PC-3 (cell line): ENCODE measurements at regions not wholly inside any gene's neighbourhood (a gene's known extent, or its start where the extent isn't known, plus 50 kb on each side); places are given as distances from the start of the nearest gene placed in this dataset.

Experiments used
- ATAC-seq: fragments of 200-7000 bp; cut with Tn5 transposase; 2 replicates; pipeline ENCODE4 v1.9.1; 2020; ENCODE audit warnings: mild to moderate bottlenecking, moderate library complexity
- BruUV-seq: library from RNA; stranded (reverse); fragments of 400-500 nt; replicated peaks from 2 replicates; lab custom pipeline; 2021; lab: Mats Ljungman, UMichigan
- CTCF ChIA-PET: fragments of 300-600 bp; sonication (Branson Sonifier 250); formaldehyde crosslinking; loops from one replicate; lab custom pipeline; 2022; ENCODE audit warnings: antibody characterized with exemption; lab: Charles Lee
- POLR2A ChIA-PET: fragments of 300-600 bp; sonication (Branson Sonifier 250); formaldehyde crosslinking; loops from one replicate; lab custom pipeline; 2022; ENCODE audit warnings: antibody characterized with exemption; ENCODE audit not compliant: unreplicated experiment; lab: Charles Lee
- DNase-seq: peaks from one replicate; pipeline ENCODE4 v3.0.0-alpha.2; 2015
- H2AFZ ChIP-seq: fragments of 300-600 bp; sonication (generic); 2 replicates; pipeline ENCODE4 v1.6.0; 2016; ENCODE audit warnings: antibody characterized with exemption, low read length
- H3F3A ChIP-seq: fragments of 300-600 bp; sonication (generic); one replicate; pipeline ENCODE4 v1.6.0; 2017; ENCODE audit warnings: antibody characterized with exemption, low read length, control low read depth, mild to moderate bottlenecking; ENCODE audit not compliant: unreplicated experiment
- H3K27ac ChIP-seq: fragments of 300-600 bp; sonication (generic); 2 replicates; pipeline ENCODE4 v1.5.1; 2016; ENCODE audit warnings: mild to moderate bottlenecking, low read length
- H3K27me3 ChIP-seq: fragments of 300-600 bp; sonication (generic); 2 replicates; pipeline ENCODE4 v1.6.1; 2016; ENCODE audit warnings: low read length, mixed read lengths
- H3K36me3 ChIP-seq: fragments of 300-600 bp; sonication (generic); 2 replicates; pipeline ENCODE4 v1.6.1; 2016; ENCODE audit warnings: low read depth, mixed run types, low read length, mixed read lengths
- H3K4me1 ChIP-seq: fragments of 300-600 bp; sonication (generic); 2 replicates; pipeline ENCODE4 v1.5.1; 2016; ENCODE audit warnings: low read length; ENCODE audit not compliant: insufficient read depth
- H3K4me2 ChIP-seq: fragments of 300-600 bp; sonication (generic); 2 replicates; pipeline ENCODE4 v1.6.0; 2016; ENCODE audit warnings: low read length
- H3K4me3 ChIP-seq: fragments of 300-600 bp; sonication (generic); 2 replicates; pipeline ENCODE4 v1.5.1; 2016; ENCODE audit warnings: mild to moderate bottlenecking, low read length, mixed read lengths
- H3K79me2 ChIP-seq: fragments of 300-600 bp; sonication (generic); 2 replicates; pipeline ENCODE4 v1.6.1; 2017; ENCODE audit warnings: low read length, mixed read lengths
- H3K9ac ChIP-seq: fragments of 300-600 bp; sonication (generic); 2 replicates; pipeline ENCODE4 v1.6.0; 2016; ENCODE audit warnings: mild to moderate bottlenecking, low read length
- H3K9me2 ChIP-seq: fragments of 300-600 bp; sonication (generic); replicated peaks from 2 replicates; pipeline ENCODE4 v1.6.1; 2016; ENCODE audit warnings: mixed run types, low read length, mixed read lengths
- H3K9me3 ChIP-seq: fragments of 300-600 bp; sonication (generic); 2 replicates; pipeline ENCODE4 v1.6.1; 2016; ENCODE audit warnings: low read length, mixed read lengths
- H4K20me1 ChIP-seq: fragments of 300-600 bp; sonication (generic); 2 replicates; pipeline ENCODE4 v1.6.1; 2016; ENCODE audit warnings: low read length, mixed read lengths
- EZH2 ChIP-seq: fragments of 300-600 bp; sonication (generic); IDR thresholded peaks from one replicate; pipeline ENCODE4 v1.6.1; 2017; ENCODE audit warnings: antibody characterized with exemption, mild to moderate bottlenecking, low read length; ENCODE audit not compliant: unreplicated experiment
- EZH2phosphoT487 ChIP-seq: fragments of 300-600 bp; sonication (generic); IDR thresholded peaks from 2 replicates; pipeline ENCODE4 v1.6.1; 2018; ENCODE audit warnings: mild to moderate bottlenecking, antibody characterized with exemption, low read length, borderline replicate concordance
- intact Hi-C: fragments of 100-400 bp; cut with micrococcal nuclease; formaldehyde crosslinking; loops from 2 replicates; pipeline ENCODE4 v1.9.0; 2023
- TF ChIP-seq, protein P1 (sequence below): fragments of 300-600 bp; sonication (generic); conservative IDR thresholded peaks from 2 replicates; pipeline ENCODE4 v1.5.1; 2017; ENCODE audit warnings: antibody characterized with exemption, low read depth, mild to moderate bottlenecking, low read length

DNA sequence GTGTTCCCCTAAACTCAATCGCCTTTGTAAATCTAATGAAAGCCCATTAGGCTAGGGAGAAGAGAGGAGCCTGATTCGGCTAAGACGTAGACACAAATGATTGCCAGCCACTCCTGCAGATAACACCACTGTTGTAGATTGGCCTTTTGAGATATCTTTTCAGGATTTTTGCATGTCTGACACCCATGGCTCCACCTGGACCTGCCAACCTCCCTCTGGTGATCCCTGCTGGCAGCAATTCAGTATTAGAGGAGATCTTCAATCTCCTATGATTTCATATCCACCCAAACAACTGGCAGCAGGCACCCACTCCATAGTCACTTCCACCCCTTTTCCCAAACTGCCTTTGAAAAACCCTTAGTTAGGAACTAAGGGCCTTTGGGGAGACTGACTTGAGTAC is 191.9 kb upstream of the UBL3 start:
- H4K20me1 ChIP-seq, result no peaks in the 10 kb centered on the region
- H3K4me2 ChIP-seq, result no peak overlapping the region
- BruUV-seq, result no TSS peak
- H3K9me3 ChIP-seq, result no peaks in the 10 kb centered on the region
- H3K4me3 ChIP-seq, result no peak overlapping the region
- H3K9ac ChIP-seq, result no peak overlapping the region
- no peaks in the 10 kb centered on the region for H3K36me3 ChIP-seq
- no peaks in the 10 kb centered on the region for H3K27me3 ChIP-seq
- no peak for ATAC-seq
- TF ChIP-seq EZH2phosphoT487 (no peak), EZH2 (no peak)
- TF ChIP-seq, protein P1, sequence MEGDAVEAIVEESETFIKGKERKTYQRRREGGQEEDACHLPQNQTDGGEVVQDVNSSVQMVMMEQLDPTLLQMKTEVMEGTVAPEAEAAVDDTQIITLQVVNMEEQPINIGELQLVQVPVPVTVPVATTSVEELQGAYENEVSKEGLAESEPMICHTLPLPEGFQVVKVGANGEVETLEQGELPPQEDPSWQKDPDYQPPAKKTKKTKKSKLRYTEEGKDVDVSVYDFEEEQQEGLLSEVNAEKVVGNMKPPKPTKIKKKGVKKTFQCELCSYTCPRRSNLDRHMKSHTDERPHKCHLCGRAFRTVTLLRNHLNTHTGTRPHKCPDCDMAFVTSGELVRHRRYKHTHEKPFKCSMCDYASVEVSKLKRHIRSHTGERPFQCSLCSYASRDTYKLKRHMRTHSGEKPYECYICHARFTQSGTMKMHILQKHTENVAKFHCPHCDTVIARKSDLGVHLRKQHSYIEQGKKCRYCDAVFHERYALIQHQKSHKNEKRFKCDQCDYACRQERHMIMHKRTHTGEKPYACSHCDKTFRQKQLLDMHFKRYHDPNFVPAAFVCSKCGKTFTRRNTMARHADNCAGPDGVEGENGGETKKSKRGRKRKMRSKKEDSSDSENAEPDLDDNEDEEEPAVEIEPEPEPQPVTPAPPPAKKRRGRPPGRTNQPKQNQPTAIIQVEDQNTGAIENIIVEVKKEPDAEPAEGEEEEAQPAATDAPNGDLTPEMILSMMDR, result no peak
- H3K79me2 ChIP-seq, result no peaks in the 10 kb centered on the region
- no peak for DNase-seq
- peaks cover 5% of the 10 kb centered on the region; the same call in 1 of the 2 replicates for H3K4me1 ChIP-seq
- no peak overlapping the region for H3K27ac ChIP-seq
- intact Hi-C loops, result no loop called here
- CTCF ChIA-PET, result no interaction called here
- H2AFZ ChIP-seq, result no peak overlapping the region
- POLR2A ChIA-PET, result no interaction called here
- no peaks in the 10 kb centered on the region for H3F3A ChIP-seq
- H3K9me2 ChIP-seq, result no peaks in the 10 kb centered on the region

DNA sequence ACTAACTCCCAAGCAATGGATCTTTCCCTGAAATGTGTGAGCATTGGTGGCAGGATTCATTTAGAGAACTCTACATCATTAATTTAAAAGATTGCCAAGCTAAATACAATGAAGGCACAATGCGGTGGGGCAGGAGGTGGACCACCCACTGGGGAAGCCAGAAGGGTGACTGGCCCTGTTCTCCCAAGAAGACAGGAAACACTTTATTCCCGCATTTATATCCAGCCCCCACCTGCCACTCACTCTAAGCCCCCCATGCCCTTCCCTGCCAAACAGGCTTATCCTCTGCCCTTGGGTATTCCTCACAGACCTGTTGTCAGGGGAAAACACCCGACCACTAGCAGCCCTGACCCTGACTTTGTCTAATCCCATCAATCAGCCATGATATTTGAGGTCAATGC is 189.1 kb upstream of the UBL3 start:
- POLR2A ChIA-PET, result no interaction called here
- ATAC-seq (no peak), DNase-seq (no peak)
- TF ChIP-seq, protein P1, result no peak
- no peak for TF ChIP-seq EZH2phosphoT487
- no peak for TF ChIP-seq EZH2
- no peaks in the 10 kb centered on the region for H3K9me2 ChIP-seq
- no peaks in the 10 kb centered on the region for H3F3A ChIP-seq
- CTCF ChIA-PET, result no interaction called here
- H3K27me3 ChIP-seq, result no peaks in the 10 kb centered on the region
- H3K9ac ChIP-seq, result no peak overlapping the region
- no peak overlapping the region for H3K4me3 ChIP-seq
- no peaks in the 10 kb centered on the region for H3K9me3 ChIP-seq
- H3K4me2 ChIP-seq, result no peak overlapping the region
- H3K4me1 ChIP-seq, result no peaks in the 10 kb centered on the region
- H2AFZ ChIP-seq, result no peak overlapping the region
- no peak overlapping the region for H3K27ac ChIP-seq
- no peaks in the 10 kb centered on the region for H3K79me2 ChIP-seq
- intact Hi-C loops, result no loop called here
- no peaks in the 10 kb centered on the region for H4K20me1 ChIP-seq
- no peaks in the 10 kb centered on the region for H3K36me3 ChIP-seq
- BruUV-seq, result no TSS peak

DNA sequence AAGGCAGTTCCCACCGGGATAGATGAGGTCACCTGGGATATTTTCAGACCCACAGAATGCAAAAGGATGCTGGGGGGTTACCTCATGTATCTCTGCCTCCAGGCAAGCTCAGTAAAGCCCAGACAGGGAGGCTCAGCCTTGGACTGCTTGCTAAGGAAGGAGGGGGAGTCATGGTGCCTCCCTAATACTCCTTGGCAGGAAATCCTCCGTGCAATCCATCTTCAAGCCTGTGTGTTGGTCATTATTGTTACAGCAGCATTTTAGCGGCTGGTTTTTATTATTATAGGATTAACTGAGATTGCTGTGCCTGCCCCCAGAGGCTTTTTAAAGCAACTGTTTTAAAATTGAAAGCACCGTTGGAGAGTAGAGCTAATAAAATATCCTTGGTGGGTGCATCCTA is 188.5 kb upstream of the UBL3 start:
- Histone ChIP-seq H3K4me3 (no peak overlapping the region), H2AFZ (no peak overlapping the region), H3K27me3 (no peaks in the 10 kb centered on the region), H3K4me1 (peaks cover 5% of the 10 kb centered on the region), H3K9me3 (no peaks in the 10 kb centered on the region), H3K9me2 (no peaks in the 10 kb centered on the region), H3K27ac (no peak overlapping the region), H3F3A (no peaks in the 10 kb centered on the region), H3K36me3 (no peaks in the 10 kb centered on the region), H4K20me1 (no peaks in the 10 kb centered on the region), H3K79me2 (no peaks in the 10 kb centered on the region), H3K4me2 (no peak overlapping the region), H3K9ac (no peak overlapping the region)
- DNase-seq (no peak), ATAC-seq (no peak)
- no TSS peak for BruUV-seq
- no peak for TF ChIP-seq EZH2phosphoT487
- TF ChIP-seq, protein P1, result no peak
- TF ChIP-seq EZH2, result no peak
- CTCF ChIA-PET, result no interaction called here
- POLR2A ChIA-PET, result no interaction called here
- intact Hi-C loops, result no loop called here
